ENCODE measurements at regions not wholly inside any gene's neighbourhood (a gene's known extent, or its start where the extent isn't known, plus 50 kb on each side); places are given as distances from the start of the nearest gene placed in this dataset.

GRCh38 chr2:23124214-23124750 is 260.7 kb upstream of the KLHL29 start:
- TF ChIP-seq POLR2A (IDR thresholded peaks at IDR 0.05; ENCODE audit: low read depth, low read length) = no peak
- no peak for TF ChIP-seq CTCF (conservative IDR thresholded peaks at IDR 0.05; ENCODE audit: low read depth, low read length)
- TF ChIP-seq SMC3 (IDR thresholded peaks at IDR 0.05; ENCODE audit: low read depth, low read length) = no peak
- no peak for TF ChIP-seq RAD21 (IDR thresholded peaks at IDR 0.05; ENCODE audit: low read length)
- TF ChIP-seq CEBPB (IDR thresholded peaks at IDR 0.05; ENCODE audit: low read depth, low read length) = no peak
- no peak for TF ChIP-seq MXI1 (IDR thresholded peaks at IDR 0.05; ENCODE audit: borderline replicate concordance, low read depth, low read length)
- no peak for TF ChIP-seq MAZ (IDR thresholded peaks at IDR 0.05; ENCODE audit: borderline replicate concordance, low read depth, low read length)
- no peak for TF ChIP-seq MAFK (IDR thresholded peaks at IDR 0.05; ENCODE audit: low read depth, low read length)
- no peak for TF ChIP-seq ELK1 (IDR thresholded peaks at IDR 0.05; ENCODE audit: borderline replicate concordance, low read depth, low read length)
- TF ChIP-seq BHLHE40 (IDR thresholded peaks at IDR 0.05; ENCODE audit: low read depth, low read length) = no peak
- no peak for TF ChIP-seq RFX5 (IDR thresholded peaks at IDR 0.05; ENCODE audit: low read depth, low read length)

Measured in IMR-90 (cell line).